ENCODE measurements at regions not wholly inside any gene's neighbourhood (a gene's known extent, or its start where the extent isn't known, plus 50 kb on each side); places are given as distances from the start of the nearest gene placed in this dataset.

- Histone ChIP-seq H3K9me3 (no peaks in the 10 kb centered on the region), H3K27me3 (no peaks in the 10 kb centered on the region), H3K4me1 (no peaks in the 10 kb centered on the region), H3K4me3 (no peak overlapping the region), H3K27ac (no peak overlapping the region), H3K36me3 (no peaks in the 10 kb centered on the region)
- intact Hi-C loops (cut with DNase I; ENCODE audit: low total_unique reads): no loop called here
- DNase-seq: no peak
- TF ChIP-seq POLR2A (IDR thresholded peaks at IDR 0.05): no peak
- TF ChIP-seq CTCF (IDR thresholded peaks at IDR 0.05): no peak
Observed at GRCh38 chr7:145633513-145633912, 483.1 kb upstream of the CNTNAP2 start.

GRCh38 chr7:145624618-145625017 is 492.0 kb upstream of the CNTNAP2 start:
- Histone ChIP-seq H3K4me3 (no peak overlapping the region), H3K27ac (no peak overlapping the region), H3K9me3 (no peaks in the 10 kb centered on the region), H3K36me3 (no peaks in the 10 kb centered on the region), H3K27me3 (no peaks in the 10 kb centered on the region), H3K4me1 (no peaks in the 10 kb centered on the region)
- no peak for TF ChIP-seq POLR2A (IDR thresholded peaks at IDR 0.05)
- TF ChIP-seq CTCF (IDR thresholded peaks at IDR 0.05): no peak
- DNase-seq: no peak
- intact Hi-C loops (cut with DNase I; ENCODE audit: low total_unique reads): no loop called here

- intact Hi-C loops (cut with DNase I; ENCODE audit: low total_unique reads): no loop called here
- TF ChIP-seq POLR2A (IDR thresholded peaks at IDR 0.05) (no peak), CTCF (IDR thresholded peaks at IDR 0.05) (no peak)
- H3K36me3 ChIP-seq: no peaks in the 10 kb centered on the region
- peaks cover 0 to 3% of the 10 kb centered on the region in 2 donors for H3K9me3 ChIP-seq
- no peak for DNase-seq
- H3K4me1 ChIP-seq: no peaks in the 10 kb centered on the region
- no peak overlapping the region for H3K4me3 ChIP-seq
- no peaks in the 10 kb centered on the region for H3K27me3 ChIP-seq
- no peak overlapping the region for H3K27ac ChIP-seq
Observed at GRCh38 chr7:145605963-145606362, 510.6 kb upstream of the CNTNAP2 start.

DNA sequence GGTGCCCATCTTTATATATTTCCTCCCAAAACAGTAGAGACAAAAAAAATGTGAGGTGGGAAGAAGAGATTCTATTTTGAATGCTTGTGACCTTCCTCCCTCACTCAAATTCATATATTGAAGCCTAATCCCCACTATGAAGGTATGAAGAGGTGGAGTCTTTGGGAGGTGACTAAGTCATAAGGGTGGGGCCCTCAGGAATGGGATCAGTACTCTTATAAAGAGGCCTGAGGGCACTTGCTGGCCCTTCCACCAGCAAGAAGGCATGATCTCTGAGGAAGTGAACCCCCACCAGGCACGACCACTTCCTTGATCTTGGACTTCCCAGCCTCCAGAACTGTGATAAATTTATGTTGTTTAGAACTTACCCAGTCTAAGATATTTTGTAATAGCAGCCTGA is 517.2 kb upstream of the CNTNAP2 start:
- no peak for DNase-seq
- no peaks in the 10 kb centered on the region for H3K9me3 ChIP-seq
- no peaks in the 10 kb centered on the region for H3K4me1 ChIP-seq
- no peak overlapping the region for H3K4me3 ChIP-seq
- intact Hi-C loops (cut with DNase I; ENCODE audit: low total_unique reads): no loop called here
- H3K36me3 ChIP-seq: no peaks in the 10 kb centered on the region
- no peak overlapping the region for H3K27ac ChIP-seq
- H3K27me3 ChIP-seq: no peaks in the 10 kb centered on the region
- no peak for TF ChIP-seq CTCF (IDR thresholded peaks at IDR 0.05)
- TF ChIP-seq POLR2A (IDR thresholded peaks at IDR 0.05): no peak

GRCh38 chr7:145584401-145584800 is 532.2 kb upstream of the CNTNAP2 start:
- TF ChIP-seq CTCF (IDR thresholded peaks at IDR 0.05) (no peak), POLR2A (IDR thresholded peaks at IDR 0.05) (no peak)

More at GRCh38 chr7:145584401-145584800, 532.2 kb upstream of the CNTNAP2 start:
- Histone ChIP-seq H3K9me3 (no peaks in the 10 kb centered on the region), H3K27ac (no peak overlapping the region), H3K4me3 (no peak overlapping the region), H3K4me1 (no peaks in the 10 kb centered on the region), H3K27me3 (no peaks in the 10 kb centered on the region), H3K36me3 (no peaks in the 10 kb centered on the region)
- intact Hi-C loops (cut with DNase I; ENCODE audit: low total_unique reads): no loop called here
- DNase-seq: no peak
